HG02938 (cell line): ENCODE measurements at regions not wholly inside any gene's neighbourhood (a gene's known extent, or its start where the extent isn't known, plus 50 kb on each side); places are given as distances from the start of the nearest gene placed in this dataset.

Experiments
- ATAC-seq: cut with Tn5 transposase; IDR thresholded peaks from one replicate; pipeline ENCODE4 v1.9.1; 2021; ENCODE audit warnings: mild to moderate bottlenecking, moderate library complexity; ENCODE audit not compliant: unreplicated experiment

- ATAC-seq, result no peak
Observed at GRCh38 chr5:6274846-6275543, 103.4 kb downstream of the MED10 start.

- no peak for ATAC-seq
Observed at GRCh38 chr5:6273749-6274148, 104.6 kb downstream of the MED10 start.

GRCh38 chr5:6273090-6273735 is 105.1 kb downstream of the MED10 start:
- ATAC-seq, result peak; percentile 38

DNA sequence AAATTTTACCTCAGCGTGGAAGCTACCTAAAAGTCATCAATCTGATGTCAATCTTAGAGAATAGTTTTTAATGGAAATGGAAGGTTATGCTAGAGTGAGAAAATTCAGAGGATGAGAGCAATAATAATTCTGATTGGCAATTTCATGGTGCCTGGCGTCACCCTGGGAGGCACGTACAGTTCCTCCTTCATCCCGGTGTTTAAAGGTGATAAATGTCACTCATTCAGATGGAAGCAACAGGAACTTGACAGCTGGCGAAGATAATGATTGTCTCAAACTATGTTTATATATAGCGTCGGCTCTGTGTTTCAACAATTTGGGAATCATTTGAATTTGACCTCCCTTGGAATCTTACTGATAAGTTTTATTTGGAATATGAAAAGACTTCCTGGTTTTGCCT is 108.4 kb downstream of the MED10 start:
- ATAC-seq, result no peak

DNA sequence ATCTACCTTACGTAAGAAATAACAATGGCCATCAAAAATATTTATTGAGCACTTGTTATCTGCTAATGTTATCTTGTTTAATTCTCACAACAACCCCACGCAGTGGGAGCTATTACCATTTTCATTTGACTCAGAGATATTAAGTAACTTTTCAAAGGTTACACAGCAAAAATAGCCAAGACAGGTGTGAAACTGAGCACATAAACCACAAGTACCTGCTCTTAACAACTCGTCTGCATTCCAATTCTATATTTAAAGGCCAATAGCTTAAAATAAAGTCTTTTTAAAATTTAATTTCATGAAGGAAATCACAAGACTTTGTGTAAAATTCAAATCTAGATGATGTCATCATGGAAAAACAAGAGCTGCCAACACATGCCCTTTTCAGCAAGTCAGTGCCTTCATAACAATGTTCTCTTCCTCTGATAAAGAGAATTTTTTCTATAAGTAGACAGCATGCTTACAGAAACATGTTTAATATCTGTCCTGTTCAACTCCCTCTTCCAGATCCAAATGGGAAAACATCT is 111.6 kb downstream of the MED10 start:
- no peak for ATAC-seq

- no peak for ATAC-seq
Observed at GRCh38 chr5:6264394-6264793, 114.0 kb downstream of the MED10 start.

GRCh38 chr5:6262651-6263363 is 115.5 kb downstream of the MED10 start:
- no peak for ATAC-seq

DNA sequence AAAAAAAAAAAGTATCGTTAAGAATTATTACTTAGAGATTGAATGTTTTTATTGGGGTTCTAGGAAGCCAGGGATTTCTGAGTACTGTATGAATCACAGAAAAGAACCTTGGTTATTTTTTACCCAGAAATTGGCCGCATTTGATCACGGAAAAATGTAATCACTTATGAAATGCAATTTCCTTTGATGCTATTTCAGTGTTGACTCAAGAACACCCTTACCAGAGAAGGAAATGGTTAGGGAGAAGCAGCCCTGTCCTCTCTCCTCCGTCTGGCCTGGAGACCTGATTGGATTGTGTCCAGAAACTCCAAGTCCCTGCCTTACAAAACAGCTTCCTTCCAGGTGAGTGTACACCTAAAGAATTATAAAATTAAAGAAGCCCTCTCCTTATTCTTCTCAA is 116.7 kb downstream of the MED10 start:
- ATAC-seq, result no peak

- ATAC-seq, result no peak
Observed at GRCh38 chr5:6261256-6261655, 117.1 kb downstream of the MED10 start.

- ATAC-seq, result no peak
Observed at GRCh38 chr5:6260846-6261245, 117.5 kb downstream of the MED10 start.

GRCh38 chr5:6256901-6257300 is 121.4 kb downstream of the MED10 start:
- no peak for ATAC-seq

DNA sequence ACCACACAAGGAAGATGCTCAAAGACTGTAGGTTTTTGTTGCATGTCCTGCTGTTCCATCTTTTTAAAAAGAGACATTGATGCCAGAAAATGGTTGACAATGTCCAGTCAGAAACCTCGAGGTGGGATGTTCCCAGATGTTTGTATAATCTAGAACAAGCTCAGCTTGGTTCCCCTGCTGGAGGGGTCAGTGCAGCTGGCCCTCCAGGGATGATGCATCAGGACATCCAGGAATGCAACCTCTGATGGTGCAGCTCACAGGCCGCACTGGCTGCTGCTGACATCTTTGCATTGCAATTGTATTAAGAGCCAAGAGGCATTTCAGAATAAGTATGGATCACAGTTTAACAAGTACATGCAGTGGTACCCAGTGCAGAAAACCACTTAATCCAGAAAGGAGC is 122.4 kb downstream of the MED10 start:
- ATAC-seq, result no peak

- ATAC-seq, result no peak
Observed at GRCh38 chr5:6253846-6254245, 124.5 kb downstream of the MED10 start.

DNA sequence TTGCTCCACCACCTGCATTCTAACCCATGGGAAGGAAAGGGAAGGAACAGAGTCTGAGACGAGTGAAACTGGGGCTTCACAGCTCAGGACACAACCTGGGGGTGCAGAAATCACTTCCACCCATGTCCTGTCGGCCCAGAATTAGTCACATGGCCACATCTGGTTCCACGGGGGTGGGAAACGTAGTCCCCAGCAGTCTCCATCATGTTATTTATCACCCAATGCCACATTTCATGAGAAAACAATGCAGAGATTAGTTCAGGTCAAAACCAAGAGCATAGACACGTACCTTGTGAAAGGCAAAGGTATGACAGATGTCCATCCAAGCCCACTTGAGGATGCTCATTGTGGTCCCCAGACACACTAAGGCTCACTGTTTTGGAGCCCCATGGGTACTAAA is 125.1 kb downstream of the MED10 start:
- no peak for ATAC-seq

- ATAC-seq, result no peak
Observed at GRCh38 chr5:6252581-6252980, 125.8 kb downstream of the MED10 start.

DNA sequence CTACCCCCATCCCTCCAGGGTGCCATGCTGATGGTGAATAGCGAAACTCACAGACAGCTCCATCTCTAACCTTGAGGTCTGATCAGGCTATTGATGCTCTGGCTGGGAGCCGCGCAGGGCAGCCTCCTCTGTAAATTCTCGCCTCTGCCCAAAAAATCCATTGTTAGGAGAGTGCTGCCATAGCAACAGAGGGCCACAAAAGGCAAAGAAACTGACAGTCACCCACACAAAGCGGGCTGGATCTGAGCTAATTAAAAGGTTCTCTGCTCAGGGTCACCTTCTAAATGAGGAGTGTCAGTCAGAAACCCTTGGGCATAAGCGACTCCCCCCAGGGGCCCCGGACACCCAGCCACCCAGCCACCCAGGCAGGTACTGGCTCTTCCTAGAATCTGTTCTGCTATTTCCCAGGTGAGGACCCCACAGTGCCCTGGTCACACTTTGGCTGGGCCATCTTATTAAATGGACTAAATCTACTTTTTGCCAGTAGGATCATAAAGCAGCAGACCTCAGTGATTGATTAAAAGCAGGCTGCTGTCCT is 126.7 kb downstream of the MED10 start:
- no peak for ATAC-seq

DNA sequence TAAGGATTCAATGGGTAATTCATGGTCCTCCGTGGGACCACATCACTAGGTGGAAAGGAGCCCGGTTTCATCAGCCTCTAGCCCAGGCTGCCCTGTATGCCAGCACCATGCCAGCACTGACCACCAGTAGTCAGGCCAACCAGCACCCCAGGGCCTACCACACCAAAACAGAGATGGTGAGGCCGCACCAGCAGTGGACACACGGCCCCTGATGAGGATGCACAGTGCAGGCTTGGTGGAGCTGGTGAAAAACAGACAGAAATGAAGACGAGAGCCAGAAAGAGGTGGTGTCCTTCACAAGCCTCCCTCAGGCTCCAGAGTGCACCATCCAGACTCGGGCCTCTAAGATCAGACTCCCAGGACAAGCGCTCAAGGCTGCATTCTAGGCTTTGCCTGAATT is 128.2 kb downstream of the MED10 start:
- no peak for ATAC-seq

DNA sequence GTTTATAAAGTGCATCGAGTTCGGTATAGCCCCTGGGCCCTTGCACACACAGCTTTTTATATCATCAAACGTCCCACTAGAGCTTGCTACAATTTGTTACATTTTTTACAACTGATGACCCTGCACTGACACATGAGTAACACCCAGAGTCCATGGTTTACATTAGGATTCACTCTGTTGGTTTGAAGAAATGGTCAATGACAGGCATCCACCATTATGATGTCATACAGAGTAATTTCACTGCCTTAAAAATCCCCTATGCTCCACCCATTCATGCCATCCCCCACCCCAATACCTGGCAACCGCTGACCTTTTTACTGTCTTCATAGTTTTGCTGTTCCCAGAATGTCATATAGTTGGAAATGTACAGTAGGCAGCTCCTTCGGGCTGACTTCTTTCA is 130.2 kb downstream of the MED10 start:
- no peak for ATAC-seq

- ATAC-seq, result peak; percentile 49
Observed at GRCh38 chr5:6246820-6247437, 131.4 kb downstream of the MED10 start.

DNA sequence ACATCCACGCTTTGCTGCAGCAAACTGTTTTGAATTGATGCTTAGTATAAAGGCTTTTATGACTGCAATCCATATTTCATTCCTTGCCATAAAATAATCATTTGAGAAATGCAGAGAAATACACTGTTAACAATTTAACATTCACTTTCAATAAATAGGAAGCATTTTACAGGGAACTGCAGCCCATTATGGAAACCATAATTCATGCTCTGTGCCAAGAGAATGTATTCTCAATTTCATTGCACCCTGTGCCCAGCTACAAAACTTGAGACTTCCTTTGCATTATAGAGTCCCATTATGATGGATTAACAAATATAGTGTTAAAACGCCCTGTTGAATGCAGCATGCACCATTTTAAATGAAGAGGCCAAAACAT is 134.0 kb downstream of the MED10 start:
- no peak for ATAC-seq

DNA sequence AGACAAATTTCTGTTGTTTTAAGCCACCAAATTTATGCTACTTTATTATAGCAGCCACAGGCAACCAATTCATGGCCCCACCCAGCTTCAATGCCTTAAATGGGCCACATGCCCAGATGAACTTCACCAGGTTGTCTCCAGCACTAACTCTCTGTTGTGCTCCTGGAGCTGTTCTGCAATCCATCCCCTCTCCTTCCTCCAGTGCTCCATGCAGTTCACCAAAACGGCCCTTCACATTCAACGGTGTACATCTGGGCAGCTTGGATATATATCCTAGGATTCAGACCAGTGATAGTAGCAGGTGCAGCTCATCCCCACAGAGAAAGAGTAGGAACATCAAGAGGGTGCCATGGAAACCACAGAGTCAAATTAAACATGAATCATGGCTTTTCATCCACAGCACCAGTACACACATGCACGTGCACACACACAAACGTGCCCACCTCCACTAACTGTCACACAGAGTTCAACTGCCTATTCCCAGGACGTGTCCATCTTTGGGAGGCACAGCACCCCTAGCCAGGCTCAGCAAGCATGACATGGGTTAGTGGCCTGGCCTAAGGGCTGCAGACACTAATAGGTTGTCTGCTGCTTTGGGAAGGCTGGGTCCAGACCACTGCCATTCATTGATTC is 134.5 kb downstream of the MED10 start:
- ATAC-seq, result no peak
